DMS79 treated with DMSO at 0.1 percent for 48 hours (cell line): ENCODE measurements at regions not wholly inside any gene's neighbourhood (a gene's known extent, or its start where the extent isn't known, plus 50 kb on each side); places are given as distances from the start of the nearest gene placed in this dataset.
A peak's percentile ranks its signal among the peaks of the same experiment; 100 is the strongest.
"Not testable (repeated sequence)": the region's sequence is repeated elsewhere in the genome, so short reads cannot be mapped to it uniquely, and the experiment has no call there.

Source experiments
- DNase-seq: peaks from one replicate; lab custom pipeline; 2025; lab: John Stamatoyannopoulos, UW

GRCh38 chr5:174982485-174982884 lies 258.1 kb downstream of the MSX2 start:
- DNase-seq, result no peak

GRCh38 chr5:174981416-174981815 lies 257.0 kb downstream of the MSX2 start:
- DNase-seq, result no peak

- DNase-seq, result no peak
These were observed 256.6 kb downstream of the MSX2 start for GRCh38 chr5:174980952-174981351.

GRCh38 chr5:174972291-174972690 lies 247.9 kb downstream of the MSX2 start:
- DNase-seq, result peak; percentile 72

GRCh38 chr5:174971210-174971609 lies 246.8 kb downstream of the MSX2 start:
- no peak for DNase-seq

- no peak for DNase-seq
These were observed 246.1 kb downstream of the MSX2 start for GRCh38 chr5:174970502-174970901.

GRCh38 chr5:174953871-174954270 lies 229.5 kb downstream of the MSX2 start:
- no peak for DNase-seq

GRCh38 chr5:174951151-174951780 lies 226.9 kb downstream of the MSX2 start:
- peak; percentile 52 for DNase-seq

GRCh38 chr5:174947548-174947947 lies 223.2 kb downstream of the MSX2 start:
- no peak for DNase-seq

GRCh38 chr5:174945853-174946252 lies 221.5 kb downstream of the MSX2 start:
- no peak for DNase-seq

- no peak for DNase-seq
These were observed 219.4 kb downstream of the MSX2 start for GRCh38 chr5:174943785-174944184.

- not testable (repeated sequence) for DNase-seq
These were observed 218.6 kb downstream of the MSX2 start for GRCh38 chr5:174943002-174943401.

- no peak for DNase-seq
These were observed 213.1 kb downstream of the MSX2 start for GRCh38 chr5:174937201-174938123.

- peak; percentile 19 for DNase-seq
These were observed 211.6 kb downstream of the MSX2 start for GRCh38 chr5:174935854-174936474.

- not testable (repeated sequence) for DNase-seq
These were observed 206.7 kb downstream of the MSX2 start for GRCh38 chr5:174931033-174931432.

GRCh38 chr5:174925586-174925985 lies 201.2 kb downstream of the MSX2 start:
- no peak for DNase-seq

GRCh38 chr5:174922955-174923354 lies 198.6 kb downstream of the MSX2 start:
- DNase-seq, result no peak

- no peak for DNase-seq
These were observed 196.6 kb downstream of the MSX2 start for GRCh38 chr5:174920906-174921550.

GRCh38 chr5:174919351-174919750 lies 195.0 kb downstream of the MSX2 start:
- no peak for DNase-seq

- DNase-seq, result no peak
These were observed 194.3 kb downstream of the MSX2 start for GRCh38 chr5:174918655-174919054.

GRCh38 chr5:174917976-174918554 lies 193.7 kb downstream of the MSX2 start:
- no peak for DNase-seq

GRCh38 chr5:174917435-174917834 lies 193.1 kb downstream of the MSX2 start:
- DNase-seq, result not testable (repeated sequence)
